HG03354 (cell line): ENCODE measurements at regions not wholly inside any gene's neighbourhood (a gene's known extent, or its start where the extent isn't known, plus 50 kb on each side); places are given as distances from the start of the nearest gene placed in this dataset.

Source experiments
- ATAC-seq: cut with Tn5 transposase; IDR thresholded peaks from one replicate; pipeline ENCODE4 v1.9.1; 2021; ENCODE audit warnings: mild to moderate bottlenecking; ENCODE audit not compliant: unreplicated experiment, poor library complexity, severe bottlenecking

GRCh38 chr15:67009576-67010569 is 55.5 kb upstream of the SMAD3 start:
- no peak for ATAC-seq

- no peak for ATAC-seq
Observed at GRCh38 chr15:67010898-67011616, 54.3 kb upstream of the SMAD3 start.

GRCh38 chr15:67011617-67012005 is 53.8 kb upstream of the SMAD3 start:
- ATAC-seq = no peak

GRCh38 chr15:67013696-67014095 is 51.7 kb upstream of the SMAD3 start:
- ATAC-seq = no peak
